CD4-positive, alpha-beta T cell treated with Interleukin-10 for 1 hour (primary cell): ENCODE measurements at regions not wholly inside any gene's neighbourhood (a gene's known extent, or its start where the extent isn't known, plus 50 kb on each side); places are given as distances from the start of the nearest gene placed in this dataset.

Experiments used
- DNase-seq: peaks from one replicate; pipeline ENCODE4 v3.0.0-alpha.2; 2020

GRCh38 chr3:182370949-182371348 lies 422.4 kb upstream of the ATP11B start:
- DNase-seq = no peak

- DNase-seq = no peak
These were observed 417.4 kb upstream of the ATP11B start for GRCh38 chr3:182375916-182376315.

- no peak for DNase-seq
These were observed 411.0 kb upstream of the ATP11B start for GRCh38 chr3:182382112-182382857.

GRCh38 chr3:182384221-182384620 lies 409.1 kb upstream of the ATP11B start:
- no peak for DNase-seq

GRCh38 chr3:182385356-182385755 lies 407.9 kb upstream of the ATP11B start:
- DNase-seq = no peak

- no peak for DNase-seq
These were observed 404.8 kb upstream of the ATP11B start for GRCh38 chr3:182388506-182388905.

- no peak for DNase-seq
These were observed 404.1 kb upstream of the ATP11B start for GRCh38 chr3:182389071-182389815.

GRCh38 chr3:182390421-182390820 lies 402.9 kb upstream of the ATP11B start:
- DNase-seq = no peak

GRCh38 chr3:182392182-182392937 lies 400.9 kb upstream of the ATP11B start:
- no peak for DNase-seq

- DNase-seq = no peak
These were observed 400.2 kb upstream of the ATP11B start for GRCh38 chr3:182393151-182393550.

- no peak for DNase-seq
These were observed 399.4 kb upstream of the ATP11B start for GRCh38 chr3:182393830-182394367.

- no peak for DNase-seq
These were observed 396.1 kb upstream of the ATP11B start for GRCh38 chr3:182397164-182397563.

- no peak for DNase-seq
These were observed 393.1 kb upstream of the ATP11B start for GRCh38 chr3:182399978-182400737.

GRCh38 chr3:182400838-182401237 lies 392.5 kb upstream of the ATP11B start:
- no peak for DNase-seq

- DNase-seq = no peak
These were observed 389.3 kb upstream of the ATP11B start for GRCh38 chr3:182404031-182404430.

- DNase-seq = no peak
These were observed 387.5 kb upstream of the ATP11B start for GRCh38 chr3:182405759-182406158.

GRCh38 chr3:182406786-182407185 lies 386.5 kb upstream of the ATP11B start:
- no peak for DNase-seq

- no peak for DNase-seq
These were observed 383.3 kb upstream of the ATP11B start for GRCh38 chr3:182410051-182410450.

GRCh38 chr3:182412066-182412465 lies 381.2 kb upstream of the ATP11B start:
- DNase-seq = no peak

GRCh38 chr3:182413061-182413460 lies 380.2 kb upstream of the ATP11B start:
- no peak for DNase-seq

- DNase-seq = no peak
These were observed 379.6 kb upstream of the ATP11B start for GRCh38 chr3:182413682-182414081.

- no peak for DNase-seq
These were observed 378.7 kb upstream of the ATP11B start for GRCh38 chr3:182414586-182414985.

GRCh38 chr3:182420741-182421140 lies 372.6 kb upstream of the ATP11B start:
- no peak for DNase-seq
